Fibroblast of the aortic adventitia (primary cell): ENCODE measurements at regions not wholly inside any gene's neighbourhood (a gene's known extent, or its start where the extent isn't known, plus 50 kb on each side); places are given as distances from the start of the nearest gene placed in this dataset.

ENCODE experiments used
- DNase-seq: peaks from one replicate; pipeline ENCODE4 v3.0.0-alpha.2; 2010; ENCODE audit warnings: low read depth
- H3K4me3 ChIP-seq: 2 replicates; pipeline ENCODE4 v1.5.1; 2011; ENCODE audit warnings: low read depth, mild to moderate bottlenecking, control low read depth, low read length, moderate library complexity
- TF ChIP-seq, protein P1 (sequence below): IDR thresholded peaks from 2 replicates; pipeline ENCODE4 v1.5.1; 2011; ENCODE audit warnings: mild to moderate bottlenecking, low read length, control low read depth, inconsistent platforms; ENCODE audit not compliant: insufficient read depth

DNA sequence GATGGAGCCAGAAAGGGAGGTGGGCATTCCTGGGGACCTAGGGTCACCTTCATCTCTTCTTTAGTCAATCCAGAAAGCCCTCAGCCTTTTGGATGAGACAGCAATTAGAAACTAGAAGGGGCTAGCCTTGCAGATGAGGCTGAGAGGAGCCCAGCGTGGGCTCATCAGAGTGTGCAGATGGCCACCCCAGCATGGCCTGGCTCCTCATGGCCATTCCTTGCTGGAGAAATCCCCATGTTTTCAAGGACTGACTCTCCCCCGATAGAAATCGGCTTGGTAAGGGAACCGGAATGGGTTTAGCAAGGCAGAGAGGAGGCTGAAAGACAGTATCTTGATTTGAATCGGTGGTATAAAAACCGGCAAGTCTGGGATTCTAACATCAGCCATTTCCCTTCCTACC lies 274.6 kb downstream of the BUD13 start:
- TF ChIP-seq, protein P1, sequence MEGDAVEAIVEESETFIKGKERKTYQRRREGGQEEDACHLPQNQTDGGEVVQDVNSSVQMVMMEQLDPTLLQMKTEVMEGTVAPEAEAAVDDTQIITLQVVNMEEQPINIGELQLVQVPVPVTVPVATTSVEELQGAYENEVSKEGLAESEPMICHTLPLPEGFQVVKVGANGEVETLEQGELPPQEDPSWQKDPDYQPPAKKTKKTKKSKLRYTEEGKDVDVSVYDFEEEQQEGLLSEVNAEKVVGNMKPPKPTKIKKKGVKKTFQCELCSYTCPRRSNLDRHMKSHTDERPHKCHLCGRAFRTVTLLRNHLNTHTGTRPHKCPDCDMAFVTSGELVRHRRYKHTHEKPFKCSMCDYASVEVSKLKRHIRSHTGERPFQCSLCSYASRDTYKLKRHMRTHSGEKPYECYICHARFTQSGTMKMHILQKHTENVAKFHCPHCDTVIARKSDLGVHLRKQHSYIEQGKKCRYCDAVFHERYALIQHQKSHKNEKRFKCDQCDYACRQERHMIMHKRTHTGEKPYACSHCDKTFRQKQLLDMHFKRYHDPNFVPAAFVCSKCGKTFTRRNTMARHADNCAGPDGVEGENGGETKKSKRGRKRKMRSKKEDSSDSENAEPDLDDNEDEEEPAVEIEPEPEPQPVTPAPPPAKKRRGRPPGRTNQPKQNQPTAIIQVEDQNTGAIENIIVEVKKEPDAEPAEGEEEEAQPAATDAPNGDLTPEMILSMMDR: no peak
- no peak overlapping the region for H3K4me3 ChIP-seq
- no peak for DNase-seq

DNA sequence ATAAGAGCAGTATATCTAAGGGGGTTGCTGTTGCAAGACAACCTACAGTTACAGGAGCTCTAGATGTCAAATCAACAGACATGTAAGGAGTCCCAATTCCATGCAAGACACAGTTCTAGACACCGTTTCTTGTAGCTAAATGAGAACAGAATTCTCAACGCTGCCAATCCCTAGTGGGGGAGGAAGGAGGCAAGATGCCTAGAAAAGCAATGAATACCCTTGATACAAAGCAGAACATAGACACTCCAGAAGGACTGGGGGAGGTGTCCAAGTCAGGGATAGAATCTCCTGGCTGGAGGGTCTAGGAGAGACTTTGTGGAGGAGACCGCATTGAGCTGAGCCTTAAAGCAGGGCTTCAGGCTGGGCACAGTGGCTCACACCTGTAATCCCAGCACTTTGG lies 280.2 kb downstream of the BUD13 start:
- TF ChIP-seq, protein P1: no peak
- H3K4me3 ChIP-seq: no peak overlapping the region
- no peak for DNase-seq

DNA sequence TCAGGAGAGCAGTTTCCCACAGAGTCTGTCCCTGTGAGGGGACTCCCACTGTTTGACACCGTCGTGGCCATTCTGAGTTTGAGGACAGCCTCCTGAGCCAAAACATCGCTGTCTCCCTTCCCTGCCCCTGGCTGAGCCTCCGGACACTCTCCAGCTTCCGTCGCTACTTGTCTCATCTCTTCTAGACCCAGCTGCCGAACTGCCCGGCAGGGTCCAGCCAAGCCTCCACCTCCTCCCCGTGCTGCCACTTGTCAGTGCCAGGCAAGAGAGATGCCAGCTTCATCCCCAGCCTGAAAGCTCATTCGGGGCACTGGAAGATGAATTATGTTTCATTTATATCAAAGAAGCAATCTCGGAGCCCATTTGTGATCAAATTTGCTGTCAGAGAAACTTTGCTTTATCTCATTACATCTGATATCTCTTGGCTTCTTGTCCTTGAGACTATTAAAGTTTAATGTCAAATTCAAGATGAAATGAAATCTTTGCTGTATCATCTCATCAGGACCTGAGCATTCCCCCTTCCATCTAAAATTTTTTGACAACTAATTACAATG lies 283.9 kb downstream of the BUD13 start:
- DNase-seq: no peak
- no peak overlapping the region for H3K4me3 ChIP-seq

DNA sequence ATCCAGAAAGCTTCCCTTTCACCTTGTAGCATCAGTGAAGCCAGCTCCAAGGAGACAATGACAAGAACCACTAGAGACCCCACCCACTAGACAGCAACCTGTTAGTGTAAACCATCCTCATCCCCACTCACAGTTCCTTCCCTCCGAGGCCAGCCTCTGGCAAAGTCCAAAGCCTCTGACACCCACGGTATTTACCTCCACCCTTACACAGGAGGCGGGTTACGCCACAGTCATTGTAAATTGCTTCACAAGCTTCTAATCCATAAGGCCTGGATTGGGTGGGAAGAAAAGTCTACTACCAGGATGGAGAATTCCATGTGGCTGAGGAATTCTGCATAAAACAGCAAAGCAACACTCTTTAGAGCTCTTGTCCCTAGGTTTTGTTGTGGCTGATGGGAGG lies 287.4 kb downstream of the BUD13 start:
- H3K4me3 ChIP-seq: no peak overlapping the region
- DNase-seq: no peak
- TF ChIP-seq, protein P1: no peak

More for the DNA sequence above, 283.9 kb downstream of the BUD13 start:
- TF ChIP-seq, protein P1: no peak

DNA sequence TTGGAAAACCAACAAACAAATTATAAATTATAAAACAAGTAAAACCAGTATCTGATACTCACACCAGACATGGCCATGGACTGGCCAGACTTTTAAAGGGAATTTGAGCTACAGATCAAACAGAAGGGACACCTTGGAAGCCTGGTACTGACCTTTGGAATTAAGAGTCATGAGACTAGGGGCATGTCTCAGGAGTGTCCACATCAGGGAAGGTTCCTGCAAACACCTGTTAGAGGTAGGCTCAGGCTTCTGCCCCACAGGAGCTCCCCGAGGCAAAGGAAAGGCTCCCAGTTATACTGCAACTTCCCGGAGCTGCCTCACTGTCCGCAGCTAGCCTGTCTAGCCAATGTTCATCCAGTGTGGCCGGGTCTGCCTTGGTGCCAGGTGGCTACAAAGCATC lies 290.1 kb downstream of the BUD13 start:
- H3K4me3 ChIP-seq: no peak overlapping the region
- DNase-seq: no peak
- TF ChIP-seq, protein P1: no peak

DNA sequence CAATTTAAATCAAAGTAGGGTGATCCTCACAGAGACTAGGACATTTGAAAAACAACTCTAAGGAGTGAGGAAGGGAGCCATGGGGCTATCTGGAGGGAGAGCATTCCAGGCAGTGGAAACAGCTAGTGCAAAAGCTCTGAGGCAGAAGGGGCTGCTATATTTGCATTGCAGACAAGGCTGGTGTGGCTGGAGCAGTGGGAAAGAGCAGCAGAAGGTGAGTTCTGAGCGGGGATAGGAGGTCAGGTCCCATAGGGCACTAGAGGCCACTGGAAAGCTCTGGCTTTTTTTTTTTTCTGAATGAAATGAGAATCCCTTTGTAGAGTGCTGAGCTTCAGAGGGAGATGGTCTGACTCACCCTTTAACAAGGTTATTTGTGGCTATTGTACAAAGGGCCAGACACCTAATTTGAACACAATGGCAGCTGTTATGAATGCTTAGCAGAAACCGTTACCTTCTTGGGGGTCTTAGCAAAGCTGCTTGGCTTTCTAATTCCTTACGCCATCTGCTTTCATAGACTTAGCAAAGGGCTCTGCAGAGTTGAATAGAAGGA lies 291.6 kb downstream of the BUD13 start:
- no peak for DNase-seq
- H3K4me3 ChIP-seq: no peak overlapping the region
- TF ChIP-seq, protein P1: no peak
